Skeletal muscle satellite cell (primary cell): ENCODE measurements at regions not wholly inside any gene's neighbourhood (a gene's known extent, or its start where the extent isn't known, plus 50 kb on each side); places are given as distances from the start of the nearest gene placed in this dataset.

ENCODE experiments used
- H3K27me3 ChIP-seq: 2 replicates; pipeline ENCODE4 v1.7.0; 2013; ENCODE audit warnings: low read length; ENCODE audit not compliant: control insufficient read depth, insufficient read depth
- H3K36me3 ChIP-seq: 2 replicates; pipeline ENCODE4 v1.7.0; 2013; ENCODE audit warnings: mild to moderate bottlenecking, control low read depth, low read length; ENCODE audit not compliant: insufficient read depth
- H3K4me1 ChIP-seq: 2 replicates; pipeline ENCODE4 v1.7.0; 2013; ENCODE audit warnings: low read length; ENCODE audit not compliant: control insufficient read depth, insufficient read depth
- H3K4me2 ChIP-seq: 2 replicates; pipeline ENCODE4 v1.7.0; 2013; ENCODE audit warnings: mild to moderate bottlenecking, low read length
- H3K4me3 ChIP-seq: 2 replicates; pipeline ENCODE4 v1.7.0; 2013; ENCODE audit warnings: low read length
- H3K9ac ChIP-seq: 2 replicates; pipeline ENCODE4 v1.7.0; 2013; ENCODE audit warnings: mild to moderate bottlenecking, low read depth, low read length, moderate library complexity
- H3K9me3 ChIP-seq: replicated peaks from 2 replicates; pipeline ENCODE4 v1.7.0; 2013; ENCODE audit warnings: mild to moderate bottlenecking, control low read depth, low read length

- H3K4me1 ChIP-seq = peaks cover 25% of the 10 kb centered on the region
- H3K36me3 ChIP-seq = no peaks in the 10 kb centered on the region
- H3K27me3 ChIP-seq = no peaks in the 10 kb centered on the region
- no peak overlapping the region for H3K4me2 ChIP-seq
- no peak overlapping the region for H3K4me3 ChIP-seq
- no peaks in the 10 kb centered on the region for H3K9me3 ChIP-seq
- no peak overlapping the region for H3K9ac ChIP-seq
Measured at GRCh38 chr3:66095295-66096001, 56.7 kb upstream of the MAGI1 start.

GRCh38 chr3:66093981-66094380, 55.3 kb upstream of the MAGI1 start:
- Histone ChIP-seq H3K4me1 (peaks cover 16% of the 10 kb centered on the region), H3K27me3 (no peaks in the 10 kb centered on the region), H3K9me3 (no peaks in the 10 kb centered on the region), H3K4me2 (no peak overlapping the region), H3K4me3 (no peak overlapping the region), H3K9ac (no peak overlapping the region), H3K36me3 (no peaks in the 10 kb centered on the region)

- H3K4me2 ChIP-seq = no peak overlapping the region
- no peak overlapping the region for H3K9ac ChIP-seq
- no peaks in the 10 kb centered on the region for H3K36me3 ChIP-seq
- no peaks in the 10 kb centered on the region for H3K27me3 ChIP-seq
- no peak overlapping the region for H3K4me3 ChIP-seq
- peaks cover under 1% of the 10 kb centered on the region for H3K4me1 ChIP-seq
- H3K9me3 ChIP-seq = no peaks in the 10 kb centered on the region
Measured at GRCh38 chr3:66092175-66092995, 53.7 kb upstream of the MAGI1 start.
